ENCODE measurements at regions not wholly inside any gene's neighbourhood (a gene's known extent, or its start where the extent isn't known, plus 50 kb on each side); places are given as distances from the start of the nearest gene placed in this dataset.
A peak's percentile ranks its signal among the peaks of the same experiment; 100 is the strongest.

DNA sequence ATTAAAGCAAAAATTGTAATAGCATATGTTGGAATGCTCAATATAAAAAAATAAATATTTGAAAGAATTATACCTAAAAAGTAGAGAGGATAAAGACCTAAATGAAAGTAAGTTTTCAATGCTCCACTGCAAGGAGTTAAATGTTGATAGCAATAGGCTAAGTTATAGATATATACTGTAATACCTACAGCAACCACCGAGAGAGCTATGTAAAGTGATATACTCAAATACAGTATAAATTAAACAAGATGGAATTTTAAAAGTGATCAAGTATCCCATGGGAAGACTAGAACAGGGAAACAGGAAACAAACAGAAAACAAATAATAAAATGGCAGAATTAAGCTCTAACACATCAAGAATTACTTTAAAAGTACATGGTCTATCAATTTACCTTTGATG, 73.9 kb downstream of the CASP3 start:
- DNase-seq (peak in 1 of 9 donors; percentile 9), ATAC-seq (peak; percentile 60)
- ChIA-PET POLR2A (no interaction called here), CTCF (interaction anchor here (1.0 kb wide), 1 partner anchor 311 kb away, joined by 4 read pairs; no protein-coding TSS in a partner anchor)
- no peaks in the 10 kb centered on the region for H3K27me3 Mint-ChIP-seq
- Histone ChIP-seq H3K4me3 (ENCODE audit: low read length) (no peak overlapping the region), H3K36me3 (ENCODE audit: control insufficient read depth in 2 of 3, insufficient read depth in 3 of 3, low read length in 3 of 3) (no peaks in the 10 kb centered on the region), H3K9me3 (ENCODE audit: control insufficient read depth in 2 of 3, low read length in 3 of 3) (no peaks in the 10 kb centered on the region), H3K27me3 (ENCODE audit: control insufficient read depth in 2 of 2, insufficient read depth in 2 of 2, low read length in 2 of 2) (no peaks in the 10 kb centered on the region), H3K4me1 (ENCODE audit: control insufficient read depth in 2 of 2, insufficient read depth in 2 of 2, low read length in 2 of 2) (peaks cover 0 to 5% of the 10 kb centered on the region in 2 donors), H3K27ac (ENCODE audit: low read depth, low read length) (no peak overlapping the region)
- peak overlapping the region in 2 of 10 donors; percentile 28 to 51 for H3K4me3 Mint-ChIP-seq
- peak overlapping the region in 6 of 9 donors; percentile 35 to 75 (median 66) for H3K27ac Mint-ChIP-seq
- peaks cover 0 to 15% (median 4%) of the 10 kb centered on the region in 11 donors for H3K9me3 Mint-ChIP-seq
- intact Hi-C loops (cut with micrococcal nuclease) = no loop called here
- peaks cover 0 to 19% (median 3%) of the 10 kb centered on the region in 5 donors for H3K36me3 Mint-ChIP-seq
- H3K4me1 Mint-ChIP-seq = peaks cover 4 to 19% (median 15%) of the 10 kb centered on the region in 7 donors

DNA sequence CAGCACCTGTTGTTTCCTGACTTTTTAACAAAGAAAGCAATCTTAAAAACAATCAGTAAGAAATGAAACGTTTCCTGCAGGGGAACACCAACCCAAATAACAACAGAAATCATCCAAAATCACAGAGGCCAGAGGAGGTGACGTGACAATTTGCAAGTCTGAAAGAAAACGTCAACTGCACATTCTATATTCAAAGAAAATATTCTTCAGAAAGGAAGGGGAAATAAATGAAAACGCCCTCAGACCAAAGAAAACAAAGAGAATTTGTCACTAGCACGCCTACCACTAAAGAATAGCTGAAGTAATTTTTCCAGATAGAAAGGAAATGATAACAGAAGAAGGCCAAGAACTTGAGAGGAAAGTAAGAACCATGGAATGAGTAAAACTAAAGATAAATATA, 74.4 kb downstream of the CASP3 start:
- peak overlapping the region; percentile 15 to 88 (median 69) for H3K27ac Mint-ChIP-seq
- peaks cover 0 to 5% of the 10 kb centered on the region in 2 donors for H3K4me1 ChIP-seq (ENCODE audit: control insufficient read depth in 2 of 2, insufficient read depth in 2 of 2, low read length in 2 of 2)
- no peak overlapping the region for H3K4me3 ChIP-seq (ENCODE audit: low read length)
- peak overlapping the region in 4 of 10 donors; percentile 28 to 62 (median 46) for H3K4me3 Mint-ChIP-seq
- peaks cover 0 to 12% (median 4%) of the 10 kb centered on the region in 11 donors for H3K9me3 Mint-ChIP-seq
- H3K36me3 ChIP-seq (ENCODE audit: control insufficient read depth in 2 of 3, insufficient read depth in 3 of 3, low read length in 3 of 3) = no peaks in the 10 kb centered on the region
- intact Hi-C loops (cut with micrococcal nuclease) = no loop called here
- ChIA-PET CTCF (interaction anchor here (1.0 kb wide), 1 partner anchor 310 kb away, joined by 4 read pairs; no protein-coding TSS in a partner anchor), POLR2A (no interaction called here)
- H3K27me3 Mint-ChIP-seq = no peaks in the 10 kb centered on the region
- peak in 6 of 9 donors; percentile 2 to 48 (median 24) for DNase-seq
- peaks cover 4 to 19% (median 15%) of the 10 kb centered on the region in 7 donors for H3K4me1 Mint-ChIP-seq
- peaks cover 0 to 17% (median 3%) of the 10 kb centered on the region in 5 donors for H3K36me3 Mint-ChIP-seq
- peak; percentile 27 for ATAC-seq
- H3K27ac ChIP-seq (ENCODE audit: low read depth, low read length) = no peak overlapping the region
- no peaks in the 10 kb centered on the region for H3K27me3 ChIP-seq (ENCODE audit: control insufficient read depth in 2 of 2, insufficient read depth in 2 of 2, low read length in 2 of 2)
- H3K9me3 ChIP-seq (ENCODE audit: control insufficient read depth in 2 of 3, low read length in 3 of 3) = no peaks in the 10 kb centered on the region

DNA sequence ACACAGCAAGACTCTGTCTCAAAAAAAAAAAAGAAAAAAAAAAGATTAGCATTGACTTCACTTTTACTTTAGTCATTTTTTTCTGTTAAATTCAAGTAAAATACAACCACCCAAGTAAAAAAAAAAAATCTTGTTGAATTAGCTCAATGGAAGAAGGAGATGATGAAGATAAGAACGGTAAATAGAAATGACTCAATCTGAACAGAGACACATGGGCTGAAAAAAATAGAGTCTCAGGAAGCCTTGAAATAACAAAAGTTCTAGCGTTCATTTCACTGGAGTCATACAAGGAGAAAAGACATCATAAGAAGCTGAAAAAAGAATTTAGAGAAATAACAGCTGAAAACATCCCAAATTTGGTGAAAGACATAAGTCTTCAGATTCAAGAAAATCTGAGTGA, 75.5 kb downstream of the CASP3 start:
- Histone ChIP-seq H3K4me1 (ENCODE audit: control insufficient read depth in 2 of 2, insufficient read depth in 2 of 2, low read length in 2 of 2) (peaks cover 0 to 5% of the 10 kb centered on the region in 2 donors), H3K27me3 (ENCODE audit: control insufficient read depth in 2 of 2, insufficient read depth in 2 of 2, low read length in 2 of 2) (no peaks in the 10 kb centered on the region), H3K9me3 (ENCODE audit: control insufficient read depth in 2 of 3, low read length in 3 of 3) (no peaks in the 10 kb centered on the region), H3K4me3 (ENCODE audit: low read length) (no peak overlapping the region), H3K36me3 (ENCODE audit: control insufficient read depth in 2 of 3, insufficient read depth in 3 of 3, low read length in 3 of 3) (no peaks in the 10 kb centered on the region), H3K27ac (ENCODE audit: low read depth, low read length) (no peak overlapping the region)
- intact Hi-C loops (cut with micrococcal nuclease) = no loop called here
- ChIA-PET CTCF (no interaction called here), POLR2A (interaction anchor here (0.6 to 0.9 kb wide), 4 partner anchors 13 to 1629 kb away, joined by 3 to 5 read pairs (median 4); no protein-coding TSS in a partner anchor)
- Mint-ChIP-seq H3K4me3 (peak overlapping the region in 1 of 10 donors; percentile 29), H3K9me3 (peaks cover 0 to 8% (median 2%) of the 10 kb centered on the region in 11 donors), H3K4me1 (peaks cover 4 to 19% (median 15%) of the 10 kb centered on the region in 7 donors), H3K27me3 (no peaks in the 10 kb centered on the region), H3K36me3 (peaks cover 0 to 15% (median 0%) of the 10 kb centered on the region in 5 donors), H3K27ac (peak overlapping the region in 6 of 9 donors; percentile 21 to 71 (median 46))
- ATAC-seq = no peak
- DNase-seq = no peak

DNA sequence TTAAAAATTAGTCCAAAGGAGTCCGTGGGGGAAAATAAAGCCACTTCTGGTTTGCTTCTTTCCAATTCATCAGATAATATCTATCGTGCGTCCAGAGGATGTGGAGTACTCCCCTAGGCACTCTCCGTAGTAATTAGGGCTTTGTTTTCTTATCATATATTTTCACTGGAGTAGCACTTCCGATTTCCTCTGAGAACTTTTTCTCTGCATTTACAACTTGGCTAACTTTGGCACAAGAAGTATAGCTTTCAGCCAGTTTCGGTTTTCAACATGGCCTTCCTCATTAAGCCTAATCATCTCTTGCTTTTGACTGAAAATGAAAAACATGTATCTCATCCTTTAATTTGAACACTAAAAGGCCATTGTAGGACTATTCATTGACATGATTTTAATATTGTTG, 80.5 kb downstream of the CASP3 start:
- Mint-ChIP-seq H3K4me3 (no peak overlapping the region), H3K4me1 (peaks cover 0 to 7% (median 3%) of the 10 kb centered on the region in 7 donors), H3K36me3 (peaks cover 0 to 9% (median 0%) of the 10 kb centered on the region in 5 donors), H3K27me3 (no peaks in the 10 kb centered on the region), H3K27ac (peak overlapping the region in 1 of 9 donors; percentile 4), H3K9me3 (peaks cover 0 to 11% (median 0%) of the 10 kb centered on the region in 11 donors)
- Histone ChIP-seq H3K27me3 (ENCODE audit: control insufficient read depth in 2 of 2, insufficient read depth in 2 of 2, low read length in 2 of 2) (no peaks in the 10 kb centered on the region), H3K36me3 (ENCODE audit: control insufficient read depth in 2 of 3, insufficient read depth in 3 of 3, low read length in 3 of 3) (no peaks in the 10 kb centered on the region), H3K4me3 (ENCODE audit: low read length) (no peak overlapping the region), H3K4me1 (ENCODE audit: control insufficient read depth in 2 of 2, insufficient read depth in 2 of 2, low read length in 2 of 2) (no peaks in the 10 kb centered on the region), H3K27ac (ENCODE audit: low read depth, low read length) (no peak overlapping the region), H3K9me3 (ENCODE audit: control insufficient read depth in 2 of 3, low read length in 3 of 3) (no peaks in the 10 kb centered on the region)
- intact Hi-C loops (cut with micrococcal nuclease) = no loop called here
- no peak for DNase-seq
- ATAC-seq = no peak
- POLR2A ChIA-PET = interaction anchor here (0.6 kb wide), 1 partner anchor 25 kb away, joined by 3 read pairs; no protein-coding TSS in a partner anchor
- CTCF ChIA-PET = no interaction called here

DNA sequence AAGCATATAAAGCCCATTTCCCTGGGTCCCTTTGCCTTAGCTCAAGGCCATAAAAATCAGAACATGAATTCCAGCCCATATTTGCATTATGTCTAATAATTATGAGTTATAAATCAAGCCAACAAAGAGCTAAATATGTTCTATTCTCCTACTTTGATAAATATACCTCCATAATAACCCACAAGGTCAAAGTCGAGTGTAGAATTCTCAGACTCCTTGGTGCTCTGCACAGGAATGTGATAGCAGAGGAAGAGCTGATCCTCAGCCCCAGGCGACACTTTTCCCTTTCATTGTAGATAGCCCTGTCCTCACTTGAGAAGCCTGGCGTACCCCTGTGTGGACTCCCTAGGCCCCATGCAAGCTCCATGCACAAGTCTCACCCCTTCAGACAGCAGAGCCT, 85.6 kb downstream of the CASP3 start:
- DNase-seq (no peak), ATAC-seq (no peak)
- Histone ChIP-seq H3K27ac (ENCODE audit: low read depth, low read length) (no peak overlapping the region), H3K27me3 (ENCODE audit: control insufficient read depth in 2 of 2, insufficient read depth in 2 of 2, low read length in 2 of 2) (no peaks in the 10 kb centered on the region), H3K4me3 (ENCODE audit: low read length) (no peak overlapping the region), H3K9me3 (ENCODE audit: control insufficient read depth in 2 of 3, low read length in 3 of 3) (no peaks in the 10 kb centered on the region), H3K4me1 (ENCODE audit: control insufficient read depth in 2 of 2, insufficient read depth in 2 of 2, low read length in 2 of 2) (no peaks in the 10 kb centered on the region), H3K36me3 (ENCODE audit: control insufficient read depth in 2 of 3, insufficient read depth in 3 of 3, low read length in 3 of 3) (no peaks in the 10 kb centered on the region)
- H3K27ac Mint-ChIP-seq = no peak overlapping the region
- POLR2A ChIA-PET = no interaction called here
- CTCF ChIA-PET = interaction anchor here (0.8 kb wide), 1 partner anchor 299 kb away, joined by 3 read pairs; no protein-coding TSS in a partner anchor
- peaks cover 0 to 7% (median 0%) of the 10 kb centered on the region in 11 donors for H3K9me3 Mint-ChIP-seq
- no peak overlapping the region for H3K4me3 Mint-ChIP-seq
- H3K27me3 Mint-ChIP-seq = no peaks in the 10 kb centered on the region
- H3K36me3 Mint-ChIP-seq = no peaks in the 10 kb centered on the region
- peaks cover 0 to 8% (median 2%) of the 10 kb centered on the region in 7 donors for H3K4me1 Mint-ChIP-seq
- intact Hi-C loops (cut with micrococcal nuclease) = no loop called here

DNA sequence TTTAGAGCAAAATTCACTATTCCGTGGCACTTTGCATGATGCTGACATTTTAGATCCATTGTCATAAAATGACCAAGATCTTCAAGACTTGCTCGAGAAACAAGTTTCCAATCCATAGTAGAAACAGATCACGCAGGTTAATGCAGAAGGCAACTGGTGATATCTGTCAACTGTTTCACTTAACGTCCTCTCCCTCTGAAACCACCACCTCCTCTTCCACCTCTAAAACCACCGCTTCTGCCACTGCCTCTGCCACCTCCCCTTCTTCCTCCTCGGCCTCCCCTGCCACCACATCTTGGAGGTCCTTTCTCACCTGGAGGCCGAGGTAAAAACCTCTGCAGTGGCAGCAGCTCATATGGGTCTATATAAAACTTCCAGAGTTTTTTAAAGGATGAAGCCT, 84.6 kb upstream of the IRF2 start:
- CTCF ChIA-PET = no interaction called here
- H3K36me3 Mint-ChIP-seq = no peaks in the 10 kb centered on the region
- POLR2A ChIA-PET = no interaction called here
- Histone ChIP-seq H3K27me3 (ENCODE audit: control insufficient read depth in 2 of 2, insufficient read depth in 2 of 2, low read length in 2 of 2) (no peaks in the 10 kb centered on the region), H3K4me3 (ENCODE audit: low read length) (no peak overlapping the region), H3K27ac (ENCODE audit: low read depth, low read length) (no peak overlapping the region), H3K36me3 (ENCODE audit: control insufficient read depth in 2 of 3, insufficient read depth in 3 of 3, low read length in 3 of 3) (no peaks in the 10 kb centered on the region), H3K4me1 (ENCODE audit: control insufficient read depth in 2 of 2, insufficient read depth in 2 of 2, low read length in 2 of 2) (no peaks in the 10 kb centered on the region), H3K9me3 (ENCODE audit: control insufficient read depth in 2 of 3, low read length in 3 of 3) (no peaks in the 10 kb centered on the region)
- no peak overlapping the region for H3K27ac Mint-ChIP-seq
- H3K4me1 Mint-ChIP-seq = peaks cover 0 to 5% (median 0%) of the 10 kb centered on the region in 7 donors
- H3K9me3 Mint-ChIP-seq = no peaks in the 10 kb centered on the region
- peak overlapping the region in 1 of 10 donors; percentile 25 for H3K4me3 Mint-ChIP-seq
- no peak for ATAC-seq
- no peak for DNase-seq
- H3K27me3 Mint-ChIP-seq = no peaks in the 10 kb centered on the region
- intact Hi-C loops (cut with micrococcal nuclease) = no loop called here

DNA sequence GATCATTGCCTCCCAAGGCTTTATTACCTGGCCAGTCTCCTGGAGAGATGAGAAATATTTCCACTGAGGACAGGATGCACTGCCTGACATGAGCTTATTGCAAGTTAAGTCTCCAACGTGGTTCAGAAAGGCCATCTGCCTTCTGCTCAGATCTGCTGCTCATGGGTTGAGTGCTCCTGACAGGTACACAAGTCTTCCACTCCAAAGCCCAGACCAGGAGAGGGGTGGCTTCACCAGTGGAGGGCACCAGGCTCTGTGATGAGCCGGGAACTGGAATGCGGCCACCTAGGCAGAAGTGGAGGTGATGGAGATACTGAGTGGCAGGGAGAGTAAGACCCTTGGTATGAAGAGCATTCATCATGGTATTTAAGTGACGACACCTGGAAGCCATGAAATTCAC, 79.5 kb upstream of the IRF2 start:
- Mint-ChIP-seq H3K27me3 (peaks cover 0 to 3% (median 0%) of the 10 kb centered on the region in 5 donors), H3K4me3 (no peak overlapping the region), H3K4me1 (peaks cover 0 to 5% (median 5%) of the 10 kb centered on the region in 7 donors), H3K36me3 (no peaks in the 10 kb centered on the region), H3K27ac (no peak overlapping the region), H3K9me3 (no peaks in the 10 kb centered on the region)
- Histone ChIP-seq H3K27me3 (ENCODE audit: control insufficient read depth in 2 of 2, insufficient read depth in 2 of 2, low read length in 2 of 2) (no peaks in the 10 kb centered on the region), H3K4me1 (ENCODE audit: control insufficient read depth in 2 of 2, insufficient read depth in 2 of 2, low read length in 2 of 2) (no peaks in the 10 kb centered on the region), H3K9me3 (ENCODE audit: control insufficient read depth in 2 of 3, low read length in 3 of 3) (no peaks in the 10 kb centered on the region), H3K27ac (ENCODE audit: low read depth, low read length) (no peak overlapping the region), H3K36me3 (ENCODE audit: control insufficient read depth in 2 of 3, insufficient read depth in 3 of 3, low read length in 3 of 3) (no peaks in the 10 kb centered on the region), H3K4me3 (ENCODE audit: low read length) (no peak overlapping the region)
- ATAC-seq (no peak), DNase-seq (no peak)
- intact Hi-C loops (cut with micrococcal nuclease) = no loop called here
- CTCF ChIA-PET = no interaction called here
- POLR2A ChIA-PET = no interaction called here
